H1 (cell line): ENCODE measurements at regions not wholly inside any gene's neighbourhood (a gene's known extent, or its start where the extent isn't known, plus 50 kb on each side); places are given as distances from the start of the nearest gene placed in this dataset.

Experiments
- KDM1A ChIP-seq: fragments of 200-600, 300-600 bp; sonication (generic); IDR thresholded peaks from 2 replicates; pipeline ENCODE4 v1.7.1; 2016; ENCODE audit warnings: mild to moderate bottlenecking, low read length, borderline replicate concordance
- POLR2AphosphoS5 ChIP-seq: IDR thresholded peaks from 2 replicates; pipeline ENCODE4 v1.6.1; 2011; ENCODE audit warnings: low read depth, low read length
- YY1 ChIP-seq: IDR thresholded peaks from 2 replicates; pipeline ENCODE4 v1.6.1; 2011; ENCODE audit warnings: low read depth, mild to moderate bottlenecking, low read length

DNA sequence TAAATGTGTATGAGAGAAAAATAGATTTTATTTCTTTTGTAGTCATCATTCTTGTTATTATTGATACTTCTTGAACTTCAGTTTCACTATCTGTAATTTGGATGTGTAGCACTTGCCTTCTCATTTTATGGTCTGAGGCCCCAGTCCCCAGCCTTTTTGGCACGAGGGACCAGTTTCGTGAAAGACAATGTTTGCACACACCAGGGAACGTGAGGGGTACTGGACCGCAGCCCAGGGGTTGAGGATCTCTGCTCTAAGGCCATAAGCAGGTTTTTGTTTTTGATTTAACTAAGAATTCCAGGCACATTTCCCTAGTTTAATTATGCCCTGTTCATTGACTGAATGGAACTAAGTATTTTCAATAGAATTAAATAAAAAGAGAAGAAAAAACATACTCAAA, 261.5 kb downstream of the BMP2 start:
- TF ChIP-seq KDM1A (no peak), POLR2AphosphoS5 (no peak), YY1 (no peak)
